T follicular helper cell (primary cell): ENCODE measurements at regions not wholly inside any gene's neighbourhood (a gene's known extent, or its start where the extent isn't known, plus 50 kb on each side); places are given as distances from the start of the nearest gene placed in this dataset.
"Not testable (repeated sequence)": the region's sequence is repeated elsewhere in the genome, so short reads cannot be mapped to it uniquely, and the experiment has no call there.

Experiments
- DNase-seq: peaks from one replicate; pipeline ENCODE4 v3.0.0-alpha.2; 2020; ENCODE audit warnings: low read depth

DNA sequence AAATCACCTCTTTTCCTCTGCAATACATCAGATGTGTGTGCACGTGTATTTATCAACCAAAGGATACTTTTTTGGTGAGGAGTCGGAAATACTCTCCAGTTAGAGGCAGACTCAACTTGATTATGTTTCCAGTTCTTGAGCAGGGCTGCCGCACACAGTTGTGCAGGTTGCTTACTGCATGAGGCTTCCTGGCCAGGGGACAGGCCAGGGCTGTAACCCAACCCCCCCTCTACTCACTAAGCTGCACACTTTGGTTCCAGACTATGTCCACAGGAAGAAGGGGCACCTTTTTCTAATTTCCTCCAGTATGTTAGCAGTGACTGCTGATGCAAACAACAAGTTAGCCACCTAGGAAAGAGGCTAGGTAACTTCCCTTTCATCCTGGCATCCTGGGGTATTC lies 476.9 kb upstream of the TBL1XR1 start:
- DNase-seq, result no peak

DNA sequence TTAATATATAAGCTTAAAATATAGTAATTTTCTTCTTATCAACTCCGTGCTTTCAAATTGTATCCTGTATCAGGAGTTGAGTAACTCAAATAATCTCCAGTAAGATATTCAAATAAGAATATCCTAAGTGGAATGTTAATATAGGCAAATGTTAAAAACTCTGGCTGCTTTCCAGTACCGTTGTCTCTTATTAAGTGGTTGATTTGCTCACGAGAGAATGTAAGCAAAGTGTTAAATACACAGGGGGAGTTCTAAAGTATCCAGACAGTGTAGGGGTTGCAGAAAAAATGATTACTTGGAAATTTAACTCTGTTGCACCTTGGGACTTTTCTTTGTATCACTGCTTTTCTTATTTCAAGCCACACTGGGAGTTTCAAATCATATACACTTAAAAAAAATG lies 478.9 kb upstream of the TBL1XR1 start:
- DNase-seq, result no peak

DNA sequence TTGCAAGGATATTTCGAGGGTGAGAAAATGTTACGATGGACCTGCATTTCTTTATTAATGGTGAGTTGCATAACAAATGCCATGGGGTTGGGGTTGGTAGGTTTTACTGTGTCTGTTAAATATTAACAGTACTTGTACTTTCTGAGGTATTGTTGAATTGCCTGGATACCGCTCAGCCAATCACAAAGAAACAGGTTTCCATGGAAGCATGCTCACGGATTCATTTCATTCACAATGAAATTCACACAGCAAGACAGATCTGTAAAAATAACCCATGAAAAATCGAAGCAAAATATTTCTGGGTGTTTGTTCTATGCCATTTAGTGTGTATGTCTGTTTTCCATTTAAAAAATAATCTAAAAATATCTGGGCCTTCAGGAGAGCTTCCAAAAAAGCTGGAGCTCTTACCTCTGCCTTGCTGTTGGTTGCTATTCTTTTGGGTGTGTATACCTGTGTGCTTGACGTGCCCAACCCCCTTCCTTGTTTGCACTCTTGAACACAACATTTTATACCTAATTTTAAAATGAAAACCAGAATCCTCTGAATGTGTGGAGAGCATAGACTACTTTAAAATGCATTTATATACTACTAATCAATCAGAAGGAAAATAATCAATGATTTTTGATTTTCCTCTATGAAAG lies 479.8 kb upstream of the TBL1XR1 start:
- DNase-seq, result no peak

DNA sequence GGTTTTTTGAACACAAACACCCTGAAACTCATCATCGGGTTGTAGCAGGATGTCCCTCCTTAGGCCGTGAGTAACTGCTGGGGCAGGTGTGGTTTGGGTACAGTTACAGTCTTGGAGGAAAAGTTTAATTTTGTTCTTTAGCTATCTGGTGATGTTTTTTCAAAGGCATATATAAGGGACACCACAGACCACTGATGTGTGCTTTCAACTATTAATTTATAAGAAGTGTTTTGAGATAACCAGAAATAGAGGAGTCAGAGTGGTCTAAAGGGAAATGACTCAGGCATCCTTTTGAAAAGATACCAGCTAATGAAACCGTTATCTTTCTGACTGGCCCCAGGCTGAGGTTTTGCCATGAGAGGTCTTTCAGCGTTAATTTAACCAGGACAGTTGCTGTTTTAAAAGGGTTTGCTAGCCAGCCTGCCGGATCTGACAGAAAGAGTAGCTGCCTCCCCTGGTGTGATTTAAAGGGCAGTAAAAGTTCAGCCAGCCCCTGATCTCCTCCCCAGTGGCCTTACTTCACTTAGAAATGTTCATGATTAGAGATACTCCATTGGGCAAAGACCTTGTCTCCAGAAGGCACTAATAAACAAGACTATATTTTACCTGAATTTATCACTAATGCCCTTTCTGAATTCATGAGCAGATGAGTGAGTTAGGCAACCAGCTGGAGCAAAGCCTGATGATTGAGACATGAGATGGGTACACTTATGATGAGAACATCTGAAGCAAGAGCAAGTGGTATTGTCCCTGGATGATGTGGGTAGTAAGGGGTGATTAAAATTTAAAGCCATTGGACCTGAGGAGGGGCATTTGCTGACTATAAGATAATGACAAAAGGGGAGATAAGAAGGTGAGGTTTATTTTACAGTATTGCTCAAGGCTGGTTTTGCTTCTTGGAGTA lies 482.5 kb upstream of the TBL1XR1 start:
- DNase-seq, result no peak

DNA sequence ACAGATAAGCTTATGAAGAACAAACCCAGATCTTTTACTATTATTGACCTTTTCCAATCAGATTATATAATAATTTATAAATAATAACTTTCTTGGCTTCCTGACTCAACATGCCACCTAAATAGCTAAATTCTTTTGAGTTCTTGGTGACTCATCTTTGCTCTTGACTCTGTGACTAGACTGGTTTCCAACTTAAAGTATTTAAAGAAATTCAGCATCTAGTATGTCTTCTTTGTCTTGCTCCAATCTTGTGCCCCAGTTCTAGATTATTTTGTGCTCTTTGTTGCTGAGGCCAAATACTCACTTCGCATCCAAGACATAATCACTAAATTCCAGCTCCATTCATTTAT lies 483.2 kb upstream of the TBL1XR1 start:
- DNase-seq, result no peak

DNA sequence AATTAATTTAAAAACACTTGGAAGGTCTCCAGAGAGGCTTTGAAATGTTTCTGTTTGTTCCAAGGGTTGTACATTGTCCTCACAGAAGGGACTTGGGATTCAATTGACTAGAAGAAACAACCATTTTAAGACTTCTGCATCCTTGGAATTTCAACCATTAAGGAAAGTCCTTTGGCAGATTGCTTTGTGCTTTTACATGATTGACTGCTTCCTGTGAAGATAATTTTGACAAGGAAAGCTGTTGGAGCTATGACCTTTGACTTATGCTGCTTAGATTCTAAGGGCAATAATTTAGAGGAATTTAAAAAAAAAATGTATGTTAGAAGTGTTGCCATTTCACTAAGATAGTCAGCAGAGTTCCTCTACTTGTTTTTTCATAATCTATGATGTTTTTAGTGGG lies 483.9 kb upstream of the TBL1XR1 start:
- DNase-seq, result no peak

DNA sequence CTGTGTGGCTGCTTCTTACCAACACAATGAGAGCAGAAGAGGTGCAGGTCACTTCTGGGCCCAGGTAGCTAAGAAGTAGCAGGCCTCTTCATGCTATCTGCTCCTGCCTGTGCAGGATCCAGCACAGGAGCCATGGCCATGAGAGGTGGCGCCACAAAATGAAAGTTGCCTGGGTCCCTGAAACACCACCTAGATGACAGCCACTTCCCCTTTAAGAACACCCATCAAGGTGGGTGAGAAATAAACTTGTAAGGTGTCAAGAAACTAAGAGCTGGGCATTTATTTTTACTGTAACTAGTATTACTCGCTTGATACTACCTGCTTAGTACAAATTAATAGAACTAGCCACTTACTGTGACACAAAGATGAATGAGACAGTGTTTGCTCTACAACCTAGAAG lies 484.6 kb upstream of the TBL1XR1 start:
- DNase-seq, result no peak

DNA sequence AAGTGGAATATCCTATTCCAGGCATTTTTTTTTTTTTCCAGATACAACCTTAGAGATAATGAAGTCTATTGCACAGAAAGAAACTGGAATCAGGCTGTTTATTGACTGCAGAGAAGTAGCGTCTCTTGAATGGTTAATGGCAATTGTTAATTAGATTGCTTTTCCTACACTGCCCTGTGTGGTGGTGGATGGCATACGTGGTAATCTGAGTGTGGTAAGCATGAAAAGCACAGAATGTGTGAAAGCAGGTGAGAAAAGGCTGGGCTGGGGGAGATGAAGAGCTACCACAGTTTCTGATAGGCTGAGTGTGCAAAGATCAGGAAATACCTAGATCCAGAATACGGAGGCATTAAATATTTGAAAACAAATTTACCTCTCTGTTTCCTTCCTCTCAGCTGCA lies 486.3 kb upstream of the TBL1XR1 start:
- DNase-seq, result no peak

DNA sequence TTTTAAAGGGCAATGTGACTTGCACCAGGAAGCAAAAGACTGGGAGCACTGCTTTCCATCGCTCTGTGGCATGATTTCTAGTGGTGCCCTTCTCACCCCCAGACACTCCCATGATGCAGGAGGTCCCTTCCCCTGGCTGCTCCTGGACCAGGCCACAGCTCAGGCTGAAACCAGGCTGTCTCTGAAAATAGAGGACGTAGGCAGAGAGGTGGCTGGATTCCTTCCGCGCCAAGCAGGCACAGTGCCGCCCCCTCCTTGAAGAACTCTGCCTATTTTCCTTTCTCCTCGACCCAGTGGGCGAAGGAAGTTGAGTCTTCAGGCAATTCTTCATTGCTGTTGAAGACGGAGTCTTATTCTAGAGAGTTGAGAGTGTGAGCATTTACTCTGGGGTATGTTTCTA lies 489.4 kb upstream of the TBL1XR1 start:
- no peak for DNase-seq

DNA sequence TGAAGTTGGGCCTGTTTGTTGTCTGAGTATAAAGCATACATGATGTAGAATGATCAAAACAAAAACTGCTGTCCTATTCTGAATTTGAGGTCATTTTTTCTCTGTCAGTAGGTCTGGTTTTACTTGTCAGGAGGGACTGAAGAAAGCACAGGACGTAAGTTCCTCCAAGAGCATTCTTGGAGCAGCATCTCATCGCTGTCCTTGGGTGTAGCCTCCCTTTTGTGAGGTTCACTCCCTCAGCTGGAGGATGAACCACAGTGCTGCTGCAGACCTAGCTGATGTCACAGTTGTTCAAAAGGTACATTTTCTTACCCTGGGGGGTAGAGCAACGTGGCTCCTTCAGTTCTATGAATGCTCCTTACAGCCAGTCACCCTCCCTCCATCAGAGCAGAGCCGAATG lies 490.0 kb upstream of the TBL1XR1 start:
- DNase-seq, result no peak

DNA sequence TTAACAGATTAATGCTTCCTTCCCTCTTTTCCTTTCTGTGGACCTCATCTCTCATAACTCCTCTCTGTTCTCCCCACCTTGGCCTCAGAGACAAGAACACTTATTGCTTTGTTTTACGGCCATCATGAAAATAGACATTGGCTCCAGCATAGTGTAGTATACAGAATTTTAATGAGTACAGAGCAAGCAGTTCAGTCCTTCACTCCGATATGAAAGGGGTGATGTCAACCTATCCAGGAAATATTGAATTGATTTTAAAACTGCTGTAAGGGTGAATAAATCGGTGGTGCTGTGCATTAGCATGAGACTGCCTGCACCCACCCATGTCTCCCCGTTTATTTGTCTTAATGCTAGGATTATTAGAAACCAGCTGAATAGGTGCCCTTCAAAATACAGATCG lies 490.9 kb upstream of the TBL1XR1 start:
- DNase-seq, result no peak

DNA sequence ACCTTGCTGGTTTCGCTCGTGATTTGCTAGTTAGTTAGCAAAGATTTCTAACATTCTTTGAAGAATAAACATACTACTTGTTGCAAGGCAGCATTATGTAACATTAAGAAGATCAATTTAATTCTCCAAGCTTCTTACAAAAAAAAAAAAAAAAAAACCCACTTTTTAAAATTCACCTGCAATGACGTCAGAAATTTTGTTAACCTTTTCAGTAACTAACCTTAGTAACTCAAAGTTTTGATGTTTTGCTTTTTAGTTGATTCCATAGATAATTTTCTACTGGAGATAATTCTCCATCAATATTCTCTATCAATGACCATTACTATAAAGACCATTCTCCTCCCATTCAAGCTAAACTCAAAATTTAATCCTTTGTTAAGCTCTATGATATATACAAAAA lies 491.8 kb upstream of the TBL1XR1 start:
- no peak for DNase-seq

DNA sequence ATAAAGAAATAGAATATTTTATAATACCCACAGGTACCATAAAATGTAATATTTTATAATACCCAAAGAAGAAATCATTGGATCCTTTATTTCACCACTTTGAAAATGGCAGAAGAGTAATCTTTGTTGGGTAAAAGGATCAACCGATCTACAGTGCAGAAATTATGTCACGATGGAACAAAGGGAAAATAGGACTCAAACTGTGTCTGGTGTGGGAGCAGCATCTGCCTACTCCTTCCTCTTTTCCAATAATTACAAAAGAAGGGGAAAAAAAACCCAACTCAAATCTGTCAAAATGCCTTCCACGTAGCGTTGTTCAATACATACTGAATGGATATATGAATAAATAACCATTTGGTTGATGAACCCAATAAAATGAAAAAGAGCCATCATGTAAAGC lies 492.6 kb upstream of the TBL1XR1 start:
- DNase-seq, result no peak

DNA sequence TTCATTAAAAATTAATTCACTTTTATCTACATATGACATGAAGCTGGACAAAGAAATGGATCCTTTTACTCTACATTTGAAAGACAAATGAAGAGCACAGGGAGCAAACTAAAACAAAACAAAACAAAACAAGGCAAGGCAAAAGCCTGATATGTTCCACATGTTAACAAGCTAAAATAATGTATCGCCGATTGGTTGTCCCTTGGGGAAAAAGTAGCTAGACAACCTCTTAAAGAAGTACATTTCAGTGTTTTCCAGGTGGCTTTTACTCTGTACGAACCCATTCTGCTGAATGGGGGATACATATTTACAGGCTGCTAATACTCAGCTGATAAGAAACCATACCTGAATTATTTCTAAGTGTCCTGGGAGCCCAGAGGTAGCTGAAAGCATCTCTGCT lies 493.0 kb upstream of the TBL1XR1 start:
- no peak for DNase-seq

DNA sequence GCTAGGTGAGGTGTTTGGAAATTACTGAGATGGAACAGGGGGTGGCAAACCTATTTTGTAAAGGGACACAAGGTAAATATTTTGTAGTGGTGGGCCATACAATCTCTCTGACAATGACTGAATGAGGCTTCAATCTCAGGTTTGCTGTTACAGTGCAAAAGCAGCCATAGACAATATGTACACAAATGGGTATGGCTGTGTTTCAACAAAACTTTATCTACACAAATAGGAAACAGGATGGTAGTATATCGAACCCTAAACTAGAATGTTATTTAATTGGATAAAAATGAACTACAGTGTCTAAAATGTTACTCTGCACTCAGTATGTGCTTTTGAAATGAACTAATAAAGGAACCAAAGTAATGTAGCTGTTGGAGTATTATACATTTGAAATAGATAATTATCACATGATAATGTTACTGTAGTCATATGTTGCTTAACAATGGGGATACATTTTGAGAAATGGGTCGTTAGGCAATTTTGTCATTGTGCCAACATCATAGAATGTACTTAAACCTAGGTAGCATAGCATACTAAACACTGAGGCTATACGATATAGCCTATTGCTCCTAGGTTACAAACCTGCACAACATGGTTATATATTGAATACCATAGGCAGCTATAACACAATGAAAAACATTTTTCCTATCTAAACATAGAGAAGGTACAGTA lies 495.2 kb upstream of the TBL1XR1 start:
- no peak for DNase-seq

DNA sequence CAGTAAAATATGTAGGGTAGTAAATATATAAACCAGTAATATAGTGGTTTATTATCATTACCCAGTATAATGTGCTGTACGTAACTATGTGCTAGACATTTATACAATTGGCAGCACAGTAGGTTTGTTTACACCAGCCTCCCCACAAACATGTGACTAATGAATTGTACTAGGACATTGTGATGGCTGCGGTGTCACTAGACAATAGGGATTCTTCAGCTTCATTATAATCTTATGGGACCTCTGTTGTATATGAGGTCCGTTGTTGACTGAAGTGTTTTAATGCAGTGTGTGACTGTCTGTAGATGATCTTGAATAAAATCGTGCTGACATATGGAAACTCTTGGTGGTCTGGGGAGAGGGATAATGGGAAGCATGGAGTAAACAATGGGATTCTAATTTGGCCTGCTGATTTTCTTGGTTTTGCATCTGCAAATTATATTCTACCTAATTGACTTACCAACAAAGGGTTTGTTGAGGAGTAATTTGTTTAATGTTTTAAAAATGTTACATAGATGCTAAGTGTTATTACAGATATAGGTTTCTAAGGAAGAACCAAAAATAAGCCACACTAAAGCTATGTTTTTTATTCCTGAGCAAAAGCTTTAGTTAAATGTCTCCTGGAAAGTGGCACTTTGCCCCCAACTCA lies 496.5 kb upstream of the TBL1XR1 start:
- no peak for DNase-seq

DNA sequence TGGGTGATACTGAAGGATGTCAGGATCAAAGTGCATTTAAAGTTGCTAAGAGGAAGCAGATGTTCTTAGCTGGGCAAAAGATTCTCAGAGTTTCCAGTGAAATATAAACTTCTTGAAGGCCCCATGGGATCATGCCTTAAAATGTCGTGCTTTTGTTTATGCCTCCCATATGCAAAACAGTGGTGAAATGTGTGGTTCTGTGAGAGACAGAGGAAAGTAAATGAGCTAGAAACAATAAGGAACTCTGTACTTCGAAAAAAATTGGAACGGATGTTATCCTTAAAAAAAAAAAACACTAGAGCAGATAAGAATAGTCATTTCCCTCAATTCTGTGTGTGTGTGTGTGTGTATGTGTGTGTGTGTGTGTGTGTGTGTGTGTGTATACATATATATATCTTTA lies 497.0 kb upstream of the TBL1XR1 start:
- no peak for DNase-seq

DNA sequence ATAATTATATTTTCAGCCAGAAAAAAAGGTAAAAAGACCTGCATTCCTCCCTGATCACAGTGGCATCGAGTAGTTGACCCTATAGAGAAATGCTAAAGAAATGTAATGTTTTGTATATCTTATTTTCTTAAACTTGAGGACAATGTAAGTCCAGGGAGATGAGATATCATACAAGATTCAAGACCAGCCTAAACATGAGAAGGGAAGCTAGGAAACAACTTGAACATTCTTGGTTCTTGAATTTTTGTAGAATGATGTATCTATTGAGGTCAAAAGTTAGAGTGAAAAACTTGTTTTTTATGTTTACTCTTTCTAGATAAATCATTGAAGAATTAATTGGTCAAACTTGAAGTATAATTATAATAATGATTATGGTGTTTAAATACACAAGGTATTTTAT lies 497.7 kb upstream of the TBL1XR1 start:
- no peak for DNase-seq

DNA sequence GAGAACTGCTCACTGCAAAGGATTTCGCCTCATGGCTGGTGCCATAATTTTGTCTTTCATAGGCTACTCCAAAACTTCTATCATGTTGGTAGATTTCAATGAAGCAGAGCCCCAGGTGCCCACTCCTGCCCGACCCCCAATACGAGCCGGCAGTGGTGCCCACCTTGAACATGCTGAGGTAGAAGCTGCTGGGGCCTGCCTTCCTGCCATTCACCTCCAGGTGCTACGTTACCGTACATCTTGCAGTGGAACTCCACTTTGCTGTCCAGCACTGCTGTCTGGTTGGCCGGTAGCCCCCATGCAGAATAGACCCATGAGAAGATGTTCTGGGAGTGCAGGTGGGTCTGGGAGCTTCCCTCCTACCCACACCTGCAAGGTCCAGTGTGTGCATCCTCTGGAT lies 502.8 kb upstream of the TBL1XR1 start:
- no peak for DNase-seq

DNA sequence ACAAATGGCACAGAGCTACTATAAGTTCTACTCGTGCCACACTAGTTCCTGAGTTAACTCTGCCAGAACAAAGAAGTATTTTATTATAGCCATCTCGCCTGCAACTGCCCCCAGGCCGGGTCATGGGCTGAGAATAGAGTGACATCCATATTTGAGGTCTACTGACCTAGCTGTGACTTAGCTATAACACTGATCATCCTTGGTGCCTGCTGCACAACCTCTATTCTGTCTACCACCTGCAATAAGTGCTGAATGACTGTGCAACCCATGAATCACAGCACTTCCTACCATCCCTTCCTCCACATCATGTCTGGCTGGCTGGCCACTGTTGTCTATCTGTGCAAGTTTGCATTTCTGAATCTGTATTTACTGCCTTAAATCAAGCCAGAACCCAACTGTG lies 506.5 kb upstream of the TBL1XR1 start:
- DNase-seq, result no peak

DNA sequence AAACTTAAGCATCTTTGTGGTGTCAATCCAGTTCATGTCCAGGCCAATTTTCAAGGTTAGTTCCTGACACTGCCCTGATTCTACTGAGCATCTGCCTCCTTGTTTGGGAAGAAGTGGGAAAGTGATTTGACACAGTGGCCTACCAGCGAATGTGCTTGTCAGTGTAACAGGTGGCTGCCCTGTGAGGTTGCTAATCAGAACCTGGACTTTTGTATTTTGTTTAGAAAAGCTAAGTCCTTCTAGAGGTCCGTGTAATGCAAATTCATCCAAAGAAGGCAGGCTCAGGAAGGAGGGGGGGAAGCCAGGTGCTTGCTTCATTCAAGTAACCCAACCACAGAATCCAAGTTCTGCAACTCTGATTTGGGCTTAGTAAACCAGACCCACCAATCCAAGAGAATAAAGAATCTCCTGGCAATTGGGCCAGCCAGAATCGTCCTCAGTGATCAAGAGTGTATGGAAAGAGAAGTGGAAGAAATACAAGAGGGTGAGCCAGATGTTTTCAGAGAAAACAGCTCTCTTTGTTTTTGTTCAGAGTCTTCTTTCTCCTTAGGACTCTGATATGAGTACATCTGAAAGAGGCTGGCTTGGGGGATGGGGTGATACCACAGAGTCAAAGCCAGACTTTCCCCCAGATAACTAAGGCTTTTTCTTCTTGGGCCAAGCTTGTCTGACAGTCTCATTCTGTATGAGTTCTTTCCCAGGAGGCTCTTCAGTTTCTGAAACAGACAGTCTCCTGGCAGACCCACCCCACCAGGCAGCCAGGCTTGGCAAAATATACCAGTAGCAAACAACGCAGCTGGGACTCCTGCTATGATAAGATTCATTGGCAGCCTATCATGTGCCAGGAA lies 508.9 kb upstream of the TBL1XR1 start:
- no peak for DNase-seq

DNA sequence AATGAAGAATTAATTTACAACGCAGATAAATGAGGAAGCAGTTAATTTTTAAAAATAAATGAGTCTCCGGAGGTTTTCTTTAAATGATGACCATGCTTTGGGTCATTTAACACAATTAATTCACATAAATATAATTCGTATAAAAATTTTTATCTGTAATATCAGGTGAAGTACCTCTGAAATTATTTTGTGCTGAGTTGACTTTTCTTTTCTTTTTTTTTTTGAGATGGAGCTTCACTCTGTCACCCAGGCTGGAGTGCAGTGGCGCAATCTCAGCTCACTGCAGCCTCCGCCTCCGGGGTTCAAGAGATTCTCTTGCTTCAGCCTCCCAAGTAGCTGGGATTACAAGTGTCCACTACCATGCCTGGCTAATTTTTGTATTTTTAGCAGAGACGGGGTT lies 512.2 kb upstream of the TBL1XR1 start:
- not testable (repeated sequence) for DNase-seq
